PC-3 (cell line): ENCODE measurements at regions not wholly inside any gene's neighbourhood (a gene's known extent, or its start where the extent isn't known, plus 50 kb on each side); places are given as distances from the start of the nearest gene placed in this dataset.

Source experiments
- CTCF ChIP-seq: fragments of 300-600 bp; sonication (generic); conservative IDR thresholded peaks from 2 replicates; pipeline ENCODE4 v1.5.1; 2017; ENCODE audit warnings: antibody characterized with exemption, low read depth, mild to moderate bottlenecking, low read length
- EZH2phosphoT487 ChIP-seq: fragments of 300-600 bp; sonication (generic); IDR thresholded peaks from 2 replicates; pipeline ENCODE4 v1.6.1; 2018; ENCODE audit warnings: mild to moderate bottlenecking, antibody characterized with exemption, low read length, borderline replicate concordance

- TF ChIP-seq CTCF (no peak), EZH2phosphoT487 (no peak)
Observed at GRCh38 chr4:169922632-169923276, 103.4 kb downstream of the MFAP3L start.
